IPS DF 19.7 (cell line): ENCODE measurements at regions not wholly inside any gene's neighbourhood (a gene's known extent, or its start where the extent isn't known, plus 50 kb on each side); places are given as distances from the start of the nearest gene placed in this dataset.
"Not testable (repeated sequence)": the region's sequence is repeated elsewhere in the genome, so short reads cannot be mapped to it uniquely, and the experiment has no call there.

Experiments
- DNase-seq: peaks from one replicate; pipeline ENCODE4 v3.0.0-alpha.2; 2013; ENCODE audit warnings: low read depth, low spot score

- DNase-seq, result no peak
Observed at GRCh38 chr11:42762348-42762747, 549.4 kb upstream of the API5 start.

- DNase-seq, result no peak
Observed at GRCh38 chr11:42764936-42765335, 546.9 kb upstream of the API5 start.

GRCh38 chr11:42768576-42768975 lies 543.2 kb upstream of the API5 start:
- no peak for DNase-seq

GRCh38 chr11:42770444-42771065 lies 541.2 kb upstream of the API5 start:
- DNase-seq, result no peak

GRCh38 chr11:42772886-42773285 lies 538.9 kb upstream of the API5 start:
- DNase-seq, result no peak

DNA sequence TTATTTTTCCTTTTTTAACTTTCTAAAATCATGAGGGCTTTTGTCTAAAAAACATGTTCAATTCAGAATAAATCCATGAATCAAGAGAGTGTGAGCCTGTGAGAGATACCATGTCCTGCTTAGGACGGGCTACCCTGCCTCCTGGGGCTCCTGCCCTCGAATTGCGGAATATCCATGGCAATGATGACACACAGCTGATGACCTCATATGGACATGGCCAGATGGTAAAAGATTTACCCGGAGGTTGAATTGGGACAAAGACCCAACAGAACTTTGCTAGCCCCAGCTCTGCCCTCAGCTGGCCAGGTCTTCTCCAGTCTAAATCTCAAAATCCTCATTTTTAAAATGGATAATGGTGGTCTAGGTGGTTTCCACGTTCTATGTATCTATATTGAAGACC lies 538.1 kb upstream of the API5 start:
- DNase-seq, result no peak

GRCh38 chr11:42774567-42774966 lies 537.2 kb upstream of the API5 start:
- DNase-seq, result no peak

DNA sequence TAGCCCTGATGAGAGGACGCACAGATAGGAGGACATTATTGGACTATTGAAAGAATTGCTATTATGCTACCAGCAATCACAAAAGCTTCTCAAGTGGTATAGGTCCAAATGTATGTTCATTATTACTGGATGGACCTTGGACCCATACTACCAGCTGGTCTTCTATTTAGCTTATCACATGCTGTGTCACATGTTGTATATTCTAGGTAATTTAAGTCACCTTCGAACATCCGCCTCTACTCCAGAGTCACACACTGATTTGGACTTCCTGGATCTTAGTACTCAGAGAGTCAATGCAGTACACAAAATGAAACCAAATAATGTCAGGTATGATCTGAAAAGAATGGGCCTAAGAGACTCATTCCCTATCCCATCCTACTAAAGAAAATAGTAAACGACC lies 534.0 kb upstream of the API5 start:
- no peak for DNase-seq

DNA sequence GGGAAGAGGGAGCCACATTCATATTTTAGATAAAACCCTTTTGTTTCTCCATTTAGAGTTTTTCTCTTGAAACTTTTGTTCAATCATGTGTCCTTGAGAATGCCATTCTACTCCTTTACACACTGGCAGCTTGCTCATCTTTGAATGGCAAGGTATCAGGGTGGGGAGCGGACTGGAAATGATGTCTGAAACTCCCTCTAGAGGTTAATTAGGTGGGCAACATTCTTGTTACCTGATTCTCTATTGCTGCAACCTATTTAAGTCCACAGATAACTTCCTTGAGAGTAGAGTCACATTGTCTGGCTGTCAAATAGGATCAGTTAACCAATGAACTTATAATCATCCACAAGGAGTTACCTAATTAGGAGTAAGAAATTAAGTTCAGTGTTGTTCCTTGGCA lies 533.6 kb upstream of the API5 start:
- no peak for DNase-seq

GRCh38 chr11:42779555-42779954 lies 532.2 kb upstream of the API5 start:
- DNase-seq, result no peak

GRCh38 chr11:42786981-42787380 lies 524.8 kb upstream of the API5 start:
- DNase-seq, result no peak

DNA sequence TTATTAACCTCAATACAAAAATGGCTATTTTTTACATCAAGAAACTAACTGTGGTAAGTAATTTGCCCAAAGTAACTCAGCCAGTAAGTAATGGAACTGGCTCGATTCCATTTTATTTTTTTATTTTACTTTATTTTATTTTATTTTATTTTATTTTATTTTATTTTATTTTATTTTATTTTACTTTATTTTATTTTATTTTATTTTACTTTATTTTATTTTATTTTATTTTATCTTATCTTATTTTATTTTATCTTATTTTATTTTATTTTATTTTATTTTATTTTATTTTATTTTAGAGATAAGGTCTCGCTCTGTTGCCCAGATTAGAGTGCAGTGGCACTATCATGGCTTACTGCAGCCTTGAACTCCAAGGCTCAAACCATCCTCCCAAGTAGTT lies 516.3 kb upstream of the API5 start:
- not testable (repeated sequence) for DNase-seq

DNA sequence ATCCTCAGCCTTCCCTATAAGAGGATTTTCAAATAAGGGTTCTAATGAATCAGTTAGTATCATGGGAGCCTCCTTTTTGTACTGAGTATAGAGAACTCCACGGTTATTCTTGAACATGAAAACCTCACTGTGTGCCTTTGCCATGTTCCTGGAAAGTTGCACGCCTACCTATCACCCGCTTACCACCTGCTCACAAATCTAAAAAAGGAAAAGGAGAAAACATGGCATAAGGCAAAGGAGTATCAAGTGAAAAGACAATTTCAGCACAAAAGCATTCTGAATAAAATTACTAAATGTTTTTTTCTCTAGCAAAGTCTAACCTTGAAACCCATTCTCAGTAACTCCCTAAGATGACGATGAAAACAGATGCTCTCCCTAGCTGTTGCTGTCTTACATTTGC lies 511.8 kb upstream of the API5 start:
- DNase-seq, result no peak

- no peak for DNase-seq
Observed at GRCh38 chr11:42802201-42802899, 509.4 kb upstream of the API5 start.

DNA sequence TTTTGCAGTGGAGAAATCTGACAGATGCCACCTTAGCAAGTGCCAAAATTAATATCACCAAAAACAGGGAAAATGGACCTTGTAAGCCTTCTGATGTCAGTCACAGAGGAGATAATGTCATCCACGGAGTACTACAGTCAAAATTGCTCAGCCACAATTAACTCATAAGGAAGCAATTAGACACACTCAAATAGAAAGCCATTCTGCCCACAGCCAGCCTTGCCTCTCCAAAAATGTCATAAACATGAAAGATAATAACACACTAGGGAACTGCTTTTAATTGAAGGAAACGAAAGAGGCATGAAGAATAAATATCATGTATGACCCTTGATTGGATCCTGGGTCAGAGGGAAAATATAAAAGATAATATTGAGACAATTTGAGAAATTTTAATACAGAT lies 505.6 kb upstream of the API5 start:
- DNase-seq, result no peak

DNA sequence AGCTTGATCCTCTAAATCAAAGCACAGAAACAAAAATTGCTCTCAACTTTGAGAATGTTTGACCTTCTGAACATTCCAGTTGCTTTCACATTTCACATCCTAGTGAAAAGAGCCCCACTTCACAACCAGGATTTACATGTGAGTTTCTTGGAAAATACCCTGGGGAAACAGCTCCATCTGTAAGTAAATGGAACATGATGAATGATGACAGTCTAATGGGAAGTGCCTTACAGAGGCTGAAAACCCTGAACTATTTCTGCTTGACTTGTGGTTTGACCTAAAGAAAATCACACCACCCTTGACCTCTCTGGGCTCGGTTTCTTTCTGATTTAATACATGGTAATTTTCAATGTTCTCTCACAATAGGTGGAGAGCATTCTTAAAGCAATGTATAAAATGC lies 499.4 kb upstream of the API5 start:
- no peak for DNase-seq

DNA sequence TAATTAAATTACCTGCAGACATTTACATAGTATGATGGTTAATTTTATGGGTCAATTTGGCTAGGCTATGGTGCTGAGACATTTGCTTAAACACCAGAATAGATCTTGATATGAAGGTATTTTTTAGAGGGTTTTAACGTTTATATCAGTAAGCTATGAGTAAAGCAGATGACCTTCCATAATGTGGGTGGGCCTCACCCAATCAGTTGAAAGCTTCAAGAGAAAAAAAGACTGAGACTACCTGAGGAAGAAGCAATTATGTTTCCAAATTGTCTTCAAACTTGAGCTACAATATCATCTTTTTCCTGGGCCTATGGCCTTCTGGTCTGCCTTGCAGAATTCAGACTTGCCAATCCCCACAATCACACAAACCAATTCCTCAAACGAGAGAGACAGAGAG lies 498.8 kb upstream of the API5 start:
- no peak for DNase-seq

- DNase-seq, result no peak
Observed at GRCh38 chr11:42816471-42816870, 495.3 kb upstream of the API5 start.

GRCh38 chr11:42819126-42819525 lies 492.7 kb upstream of the API5 start:
- DNase-seq, result no peak

DNA sequence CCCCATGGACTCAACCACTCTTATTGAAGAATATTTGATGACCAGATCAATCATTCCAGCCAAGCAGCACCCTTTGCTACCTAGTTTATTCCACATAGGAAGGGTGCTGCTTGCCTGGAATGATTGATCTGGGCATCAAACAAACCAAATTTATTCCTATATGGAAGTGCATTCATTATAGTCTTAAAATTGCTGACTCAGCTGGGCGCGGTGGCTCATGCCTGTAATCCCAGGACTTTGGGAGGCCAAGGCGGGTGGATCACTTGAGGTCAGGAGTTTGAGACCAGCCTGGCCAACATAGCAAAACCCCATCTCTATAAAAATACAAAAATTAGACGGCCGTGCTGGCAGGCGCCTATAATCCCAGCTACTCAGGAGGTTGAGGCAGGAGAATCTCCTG lies 489.6 kb upstream of the API5 start:
- not testable (repeated sequence) for DNase-seq

GRCh38 chr11:42823546-42823945 lies 488.2 kb upstream of the API5 start:
- DNase-seq, result no peak

GRCh38 chr11:42824067-42824466 lies 487.7 kb upstream of the API5 start:
- DNase-seq, result no peak

DNA sequence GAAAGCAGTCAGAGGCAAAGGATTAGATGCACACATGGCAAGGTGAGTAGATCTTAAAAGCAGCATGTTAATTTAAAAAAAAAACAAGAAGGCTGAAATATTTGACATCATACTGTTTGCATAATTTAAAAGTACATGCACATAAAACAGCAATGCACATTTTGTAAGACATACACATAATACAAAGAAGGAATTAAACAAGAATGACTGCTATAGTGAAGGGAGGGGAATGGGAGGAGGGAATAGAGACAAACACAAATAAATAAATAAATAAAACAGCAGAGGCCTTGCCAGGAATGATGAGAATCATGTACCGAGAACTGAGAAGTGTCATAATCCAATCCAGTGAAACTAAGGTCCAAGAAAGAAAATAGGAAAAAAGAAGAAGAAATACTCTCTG lies 486.2 kb upstream of the API5 start:
- no peak for DNase-seq

GRCh38 chr11:42827845-42828244 lies 484.0 kb upstream of the API5 start:
- DNase-seq, result no peak
